ENCODE measurements at regions not wholly inside any gene's neighbourhood (a gene's known extent, or its start where the extent isn't known, plus 50 kb on each side); places are given as distances from the start of the nearest gene placed in this dataset.

GRCh38 chr15:39455471-39455991 is 125.3 kb upstream of the THBS1 start:
- Histone ChIP-seq H3K9me3 (no peaks in the 10 kb centered on the region), H3K36me3 (no peaks in the 10 kb centered on the region), H3K4me3 (no peak overlapping the region), H3K4me1 (peaks cover 0 to 32% (median 7%) of the 10 kb centered on the region in 9 donors), H3K27me3 (no peaks in the 10 kb centered on the region), H3K27ac (peak overlapping the region in 1 of 10 donors; percentile 83)
- TF ChIP-seq CTCF (IDR thresholded peaks at IDR 0.05): no peak
- ATAC-seq (no peak), DNase-seq (no peak)
- intact Hi-C loops (cut with DNase I): no loop called here
- WGBS, 2 donors: 84 to 88% methylated on average over 5 of the region's 5 CpGs

- DNase-seq (no peak), ATAC-seq (no peak)
- Histone ChIP-seq H3K4me3 (no peak overlapping the region), H3K36me3 (no peaks in the 10 kb centered on the region), H3K4me1 (peaks cover 0 to 36% (median 8%) of the 10 kb centered on the region in 9 donors), H3K27ac (no peak overlapping the region), H3K27me3 (no peaks in the 10 kb centered on the region), H3K9me3 (no peaks in the 10 kb centered on the region)
- TF ChIP-seq CTCF (IDR thresholded peaks at IDR 0.05): no peak
- WGBS, 2 donors: 96 to 100% methylated on average over 2 of the region's 2 CpGs
- intact Hi-C loops (cut with DNase I): no loop called here
Measured at GRCh38 chr15:39456159-39456558, 124.7 kb upstream of the THBS1 start.

- no peak overlapping the region for H3K27ac ChIP-seq
- intact Hi-C loops (cut with DNase I): no loop called here
- no peak for ATAC-seq
- TF ChIP-seq CTCF (IDR thresholded peaks at IDR 0.05): no peak
- no peaks in the 10 kb centered on the region for H3K36me3 ChIP-seq
- H3K4me3 ChIP-seq: no peak overlapping the region
- DNase-seq: no peak
- H3K9me3 ChIP-seq: no peaks in the 10 kb centered on the region
- WGBS, 2 donors: 87 to 88% methylated on average over 10 of the region's 10 CpGs
- H3K4me1 ChIP-seq: peaks cover 0 to 42% (median 12%) of the 10 kb centered on the region in 9 donors
- H3K27me3 ChIP-seq: no peaks in the 10 kb centered on the region
Measured at GRCh38 chr15:39456582-39457330, 124.1 kb upstream of the THBS1 start.

GRCh38 chr15:39458131-39458530 is 122.7 kb upstream of the THBS1 start:
- no peaks in the 10 kb centered on the region for H3K36me3 ChIP-seq
- H3K9me3 ChIP-seq: no peaks in the 10 kb centered on the region
- H3K27me3 ChIP-seq: no peaks in the 10 kb centered on the region
- DNase-seq (no peak), ATAC-seq (no peak)
- intact Hi-C loops (cut with DNase I): no loop called here
- WGBS, 2 donors: 98 to 99% methylated on average over 3 of the region's 3 CpGs
- no peak for TF ChIP-seq CTCF (IDR thresholded peaks at IDR 0.05)
- H3K4me3 ChIP-seq: no peak overlapping the region
- H3K4me1 ChIP-seq: peaks cover 2 to 50% (median 25%) of the 10 kb centered on the region in 9 donors
- H3K27ac ChIP-seq: no peak overlapping the region

Measured in heart right ventricle (tissue), 16 donors.